Type B pancreatic cell (in vitro differentiated cells): ENCODE measurements at regions not wholly inside any gene's neighbourhood (a gene's known extent, or its start where the extent isn't known, plus 50 kb on each side); places are given as distances from the start of the nearest gene placed in this dataset.

Experiments used
- DNase-seq: peaks from one replicate; pipeline ENCODE4 v3.0.0; 2021; ENCODE audit warnings: mixed read lengths; ENCODE audit not compliant: unreplicated experiment; ENCODE audit errors: extremely low spot score
- H3K27ac Mint-ChIP-seq: 2 replicates; pipeline ENCODE4 v1.8.0; 2021; ENCODE audit warnings: mild to moderate bottlenecking, mixed read lengths
- H3K27me3 Mint-ChIP-seq: 2 replicates; pipeline ENCODE4 v1.8.0; 2021; ENCODE audit warnings: mixed read lengths
- H3K36me3 Mint-ChIP-seq: 2 replicates; pipeline ENCODE4 v1.8.0; 2021; ENCODE audit warnings: mixed read lengths
- H3K4me1 Mint-ChIP-seq: one replicate; pipeline ENCODE4 v1.8.0; 2021; ENCODE audit warnings: mixed read lengths; ENCODE audit not compliant: unreplicated experiment
- H3K4me3 Mint-ChIP-seq: 2 replicates; pipeline ENCODE4 v1.8.0; 2021; ENCODE audit warnings: mild to moderate bottlenecking, mixed read lengths
- H3K9me3 Mint-ChIP-seq: 2 replicates; pipeline ENCODE4 v1.8.0; 2021; ENCODE audit warnings: mixed read lengths
- CTCF ChIP-seq: fragments of 200-600 bp; sonication (generic); conservative IDR thresholded peaks from 2 replicates; pipeline ENCODE4 v1.5.0; 2021; ENCODE audit warnings: antibody characterized with exemption, mild to moderate bottlenecking

- TF ChIP-seq CTCF = no peak
- DNase-seq = no peak
- H3K27ac Mint-ChIP-seq = no peak overlapping the region
- H3K36me3 Mint-ChIP-seq = no peaks in the 10 kb centered on the region
- no peak overlapping the region for H3K4me3 Mint-ChIP-seq
- no peaks in the 10 kb centered on the region for H3K4me1 Mint-ChIP-seq
- H3K27me3 Mint-ChIP-seq = no peaks in the 10 kb centered on the region
- H3K9me3 Mint-ChIP-seq = peaks cover 5% of the 10 kb centered on the region
These were observed 1076.1 kb downstream of the VRK1 start for GRCh38 chr14:97873291-97873690.

DNA sequence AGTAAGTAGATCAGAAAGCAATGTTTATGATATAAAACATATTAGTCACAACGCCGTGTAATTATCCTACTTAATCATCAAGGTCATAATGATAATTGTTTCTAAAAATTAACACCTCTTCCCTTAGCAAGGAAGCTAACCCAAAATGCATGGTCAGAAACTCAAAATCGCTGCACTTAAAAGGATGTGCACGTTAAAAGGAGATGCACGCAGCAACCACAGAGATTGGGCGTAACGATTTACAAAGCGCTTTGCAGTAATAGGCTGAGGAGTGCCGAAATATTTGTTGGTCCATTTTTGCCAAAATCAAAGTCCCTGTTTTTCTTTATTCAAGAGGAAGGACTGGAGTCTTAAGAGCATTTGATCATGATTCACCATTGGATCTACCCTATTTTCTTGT, 1077.2 kb downstream of the VRK1 start:
- H3K27me3 Mint-ChIP-seq = no peaks in the 10 kb centered on the region
- H3K4me1 Mint-ChIP-seq = no peaks in the 10 kb centered on the region
- TF ChIP-seq CTCF = no peak
- H3K9me3 Mint-ChIP-seq = peaks cover 5% of the 10 kb centered on the region
- no peak for DNase-seq
- H3K36me3 Mint-ChIP-seq = no peaks in the 10 kb centered on the region
- no peak overlapping the region for H3K27ac Mint-ChIP-seq
- no peak overlapping the region for H3K4me3 Mint-ChIP-seq

GRCh38 chr14:97878206-97878605, 1081.0 kb downstream of the VRK1 start:
- Mint-ChIP-seq H3K27me3 (no peaks in the 10 kb centered on the region), H3K4me1 (no peaks in the 10 kb centered on the region)

DNA sequence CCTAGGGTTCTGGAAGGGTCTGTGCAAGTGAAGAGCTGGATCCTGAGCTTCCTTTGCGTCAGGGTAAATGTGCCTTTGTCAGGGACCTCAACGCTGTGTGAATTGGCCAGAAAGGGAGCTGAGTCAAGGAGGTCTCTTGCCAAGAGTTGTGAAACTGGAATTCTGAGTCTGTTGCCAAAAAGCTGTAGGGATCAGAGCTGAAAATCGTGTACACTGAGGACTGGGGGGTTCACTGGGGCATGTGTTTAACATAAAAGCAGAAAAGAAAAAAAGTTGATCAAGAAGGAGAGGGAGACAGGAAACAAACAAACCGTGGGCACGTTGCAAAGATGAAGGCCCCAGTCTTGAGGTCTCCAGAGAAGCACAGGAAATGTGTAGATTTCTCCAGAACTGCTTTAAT, 1081.5 kb downstream of the VRK1 start:
- Mint-ChIP-seq H3K36me3 (no peaks in the 10 kb centered on the region), H3K27me3 (no peaks in the 10 kb centered on the region), H3K27ac (no peak overlapping the region), H3K4me3 (no peak overlapping the region), H3K9me3 (peaks cover 5% of the 10 kb centered on the region), H3K4me1 (peaks cover 2% of the 10 kb centered on the region)
- TF ChIP-seq CTCF = no peak
- DNase-seq = no peak

More at GRCh38 chr14:97878206-97878605, 1081.0 kb downstream of the VRK1 start:
- DNase-seq = no peak
- Mint-ChIP-seq H3K36me3 (no peaks in the 10 kb centered on the region), H3K4me3 (no peak overlapping the region), H3K9me3 (peaks cover 5% of the 10 kb centered on the region), H3K27ac (no peak overlapping the region)
- no peak for TF ChIP-seq CTCF

GRCh38 chr14:97887690-97888089, 1090.5 kb downstream of the VRK1 start:
- peaks cover 20% of the 10 kb centered on the region for H3K4me1 Mint-ChIP-seq
- H3K9me3 Mint-ChIP-seq = no peaks in the 10 kb centered on the region
- H3K27me3 Mint-ChIP-seq = no peaks in the 10 kb centered on the region
- DNase-seq = no peak
- H3K27ac Mint-ChIP-seq = no peak overlapping the region
- no peaks in the 10 kb centered on the region for H3K36me3 Mint-ChIP-seq
- H3K4me3 Mint-ChIP-seq = no peak overlapping the region
- no peak for TF ChIP-seq CTCF

GRCh38 chr14:97888331-97888730, 1091.1 kb downstream of the VRK1 start:
- no peaks in the 10 kb centered on the region for H3K36me3 Mint-ChIP-seq
- no peaks in the 10 kb centered on the region for H3K9me3 Mint-ChIP-seq
- no peak for TF ChIP-seq CTCF
- H3K4me1 Mint-ChIP-seq = peaks cover 20% of the 10 kb centered on the region
- no peaks in the 10 kb centered on the region for H3K27me3 Mint-ChIP-seq
- no peak overlapping the region for H3K4me3 Mint-ChIP-seq
- DNase-seq = no peak
- no peak overlapping the region for H3K27ac Mint-ChIP-seq
